Heart left ventricle (tissue), 13 donors: ENCODE measurements at regions not wholly inside any gene's neighbourhood (a gene's known extent, or its start where the extent isn't known, plus 50 kb on each side); places are given as distances from the start of the nearest gene placed in this dataset.

ENCODE experiments used
- POLR2A ChIP-seq, 2 donors: fragments of 450-650 bp; IDR thresholded peaks; one replicate each; pipeline ENCODE4 v1.6.1; 2017; ENCODE audit warnings: antibody characterized with exemption in 2 of 2, mild to moderate bottlenecking in 2 of 2, moderate library complexity in 2 of 2
- TF ChIP-seq, protein P1 (sequence below), 12 donors: fragments of 200-600 bp; sonication (generic) in 4 of 12; IDR thresholded peaks; one replicate each; pipeline versions ENCODE4 v1.5.0 to v1.8.0; 2018 to 2022; ENCODE audit warnings: antibody characterized with exemption in 12 of 12, mild to moderate bottlenecking in 5 of 12
- donor health status: ischemic (EF 13 %, LVEDD 7.1; RV severe dilation, severe dysfunction).
- donor health status: DM: no; HTN: yes; CAD: no.
- donor health status: DM: no; HTN: no; CAD: no.
- donor health status: ischemic (EF 25% LVEDD 6.9; RV normal size, moderate dysfunction).
- donor health status: ischemic (EF 25% LVEDD 5.7; RV mildly dilated, moderate dysfunction).
- donor health status: ischemic (EF 35%, LVEDD 5.7; RV mildly dilated, moderate dysfunction).
- donor health status: nonischemic (EF 11% LVEDD 7.7; RV severe dilation, severe dysfunction).
- donor health status: DM: yes; HTN: yes; CAD: no.
- donor health status: PGD.
- donor health status: ischemic (EF 29% LVEDD 5.4; RV normal size, mild dysfunction).
- donor health status: nonischemic (EF 23%, LVEDD 6.1; RV moderate dilation, normal function).

DNA sequence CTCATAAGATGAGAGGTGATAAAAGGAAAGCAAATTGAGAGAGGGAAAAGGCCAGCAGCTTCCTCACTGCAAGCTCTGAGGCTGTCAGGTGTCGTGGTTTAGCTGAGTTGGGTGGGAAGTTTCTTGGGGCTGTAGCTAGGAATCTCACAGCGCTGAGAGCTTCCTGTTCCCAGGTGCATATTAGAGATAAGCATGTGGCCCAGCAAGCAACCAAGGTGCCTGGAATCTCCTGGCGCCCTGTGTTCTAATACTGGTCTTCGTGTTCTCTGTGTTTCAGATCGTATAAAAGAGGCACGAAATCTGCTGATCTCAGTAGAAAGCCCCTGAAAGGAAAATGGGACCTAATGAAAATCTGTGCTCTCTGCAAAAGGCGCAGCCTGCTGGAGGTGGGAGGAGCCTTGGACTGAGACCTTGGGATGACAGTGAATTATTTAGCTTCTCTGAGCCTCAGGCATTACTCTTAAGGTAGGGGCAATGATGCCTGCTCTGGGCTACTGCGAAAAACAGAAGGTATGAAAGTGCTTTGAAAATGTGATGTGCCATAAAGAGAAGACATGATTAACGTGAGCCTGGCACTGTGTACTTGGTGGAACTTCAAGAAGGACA, 499.9 kb downstream of the TBL1XR1 start:
- TF ChIP-seq, protein P1, sequence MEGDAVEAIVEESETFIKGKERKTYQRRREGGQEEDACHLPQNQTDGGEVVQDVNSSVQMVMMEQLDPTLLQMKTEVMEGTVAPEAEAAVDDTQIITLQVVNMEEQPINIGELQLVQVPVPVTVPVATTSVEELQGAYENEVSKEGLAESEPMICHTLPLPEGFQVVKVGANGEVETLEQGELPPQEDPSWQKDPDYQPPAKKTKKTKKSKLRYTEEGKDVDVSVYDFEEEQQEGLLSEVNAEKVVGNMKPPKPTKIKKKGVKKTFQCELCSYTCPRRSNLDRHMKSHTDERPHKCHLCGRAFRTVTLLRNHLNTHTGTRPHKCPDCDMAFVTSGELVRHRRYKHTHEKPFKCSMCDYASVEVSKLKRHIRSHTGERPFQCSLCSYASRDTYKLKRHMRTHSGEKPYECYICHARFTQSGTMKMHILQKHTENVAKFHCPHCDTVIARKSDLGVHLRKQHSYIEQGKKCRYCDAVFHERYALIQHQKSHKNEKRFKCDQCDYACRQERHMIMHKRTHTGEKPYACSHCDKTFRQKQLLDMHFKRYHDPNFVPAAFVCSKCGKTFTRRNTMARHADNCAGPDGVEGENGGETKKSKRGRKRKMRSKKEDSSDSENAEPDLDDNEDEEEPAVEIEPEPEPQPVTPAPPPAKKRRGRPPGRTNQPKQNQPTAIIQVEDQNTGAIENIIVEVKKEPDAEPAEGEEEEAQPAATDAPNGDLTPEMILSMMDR (IDR thresholded peaks at IDR 0.05) = no peak
- no peak for TF ChIP-seq POLR2A (IDR thresholded peaks at IDR 0.05)
